NCI-H82 treated with DMSO at 0.1 percent for 48 hours (cell line): ENCODE measurements at regions not wholly inside any gene's neighbourhood (a gene's known extent, or its start where the extent isn't known, plus 50 kb on each side); places are given as distances from the start of the nearest gene placed in this dataset.

ENCODE experiments used
- DNase-seq: peaks from one replicate; lab custom pipeline; 2025; ENCODE audit not compliant: unreplicated experiment; lab: John Stamatoyannopoulos, UW

- DNase-seq = no peak
Measured at GRCh38 chr6:122098201-122098678, 301.2 kb upstream of the HSF2 start.

GRCh38 chr6:122102026-122102425 lies 297.4 kb upstream of the HSF2 start:
- DNase-seq = no peak

GRCh38 chr6:122107256-122107852 lies 292.1 kb upstream of the HSF2 start:
- DNase-seq = no peak

GRCh38 chr6:122109075-122109474 lies 290.4 kb upstream of the HSF2 start:
- no peak for DNase-seq

GRCh38 chr6:122114717-122115116 lies 284.7 kb upstream of the HSF2 start:
- DNase-seq = no peak

- DNase-seq = no peak
Measured at GRCh38 chr6:122116119-122116834, 283.2 kb upstream of the HSF2 start.

GRCh38 chr6:122116835-122117627 lies 282.4 kb upstream of the HSF2 start:
- no peak for DNase-seq

GRCh38 chr6:122118945-122119506 lies 280.4 kb upstream of the HSF2 start:
- DNase-seq = no peak

- DNase-seq = no peak
Measured at GRCh38 chr6:122122202-122122601, 277.2 kb upstream of the HSF2 start.

- no peak for DNase-seq
Measured at GRCh38 chr6:122122686-122123085, 276.8 kb upstream of the HSF2 start.

GRCh38 chr6:122124908-122125307 lies 274.5 kb upstream of the HSF2 start:
- DNase-seq = no peak

- no peak for DNase-seq
Measured at GRCh38 chr6:122126894-122127293, 272.6 kb upstream of the HSF2 start.

GRCh38 chr6:122128445-122128844 lies 271.0 kb upstream of the HSF2 start:
- DNase-seq = peak; percentile 43

- DNase-seq = no peak
Measured at GRCh38 chr6:122129313-122130025, 270.0 kb upstream of the HSF2 start.

- DNase-seq = no peak
Measured at GRCh38 chr6:122130026-122130348, 269.5 kb upstream of the HSF2 start.

GRCh38 chr6:122130518-122130917 lies 268.9 kb upstream of the HSF2 start:
- DNase-seq = no peak

- DNase-seq = no peak
Measured at GRCh38 chr6:122136386-122136785, 263.1 kb upstream of the HSF2 start.

GRCh38 chr6:122140031-122140430 lies 259.4 kb upstream of the HSF2 start:
- DNase-seq = no peak

GRCh38 chr6:122141246-122141645 lies 258.2 kb upstream of the HSF2 start:
- DNase-seq = no peak

GRCh38 chr6:122143813-122144601 lies 255.4 kb upstream of the HSF2 start:
- no peak for DNase-seq
